ENCODE measurements at regions not wholly inside any gene's neighbourhood (a gene's known extent, or its start where the extent isn't known, plus 50 kb on each side); places are given as distances from the start of the nearest gene placed in this dataset.

DNA sequence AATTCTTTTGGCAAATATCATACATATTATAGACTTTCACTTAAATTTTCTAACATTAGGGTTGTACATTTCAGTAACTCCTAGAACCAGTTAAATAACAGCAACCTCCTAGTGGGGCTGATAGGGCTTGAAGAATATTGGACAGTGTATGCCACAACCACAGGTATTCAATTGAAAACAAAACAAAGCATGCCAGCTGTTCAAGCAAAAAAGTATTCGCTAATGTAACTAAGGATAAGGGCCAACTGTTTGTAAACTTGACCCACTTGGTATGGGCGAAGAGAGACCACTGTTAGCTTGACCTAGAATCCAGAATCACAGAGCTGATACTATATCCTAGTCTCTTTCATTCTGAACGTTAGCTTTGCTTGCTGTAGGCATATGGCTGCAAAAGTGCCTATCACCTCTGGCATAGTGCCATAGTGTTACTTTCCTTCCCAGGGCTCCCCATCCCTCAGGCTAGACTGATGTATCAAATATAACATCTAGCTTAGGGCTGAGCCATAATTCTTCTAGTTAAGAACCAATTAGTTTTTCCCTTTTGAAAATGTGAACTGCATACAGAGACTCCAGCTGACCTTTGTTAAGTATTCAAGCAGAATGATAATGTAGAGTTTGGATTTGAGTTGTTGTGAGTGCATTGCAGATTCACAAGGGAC is 458.8 kb upstream of the NRXN1 start:
- DNase-seq, result no peak
- H3F3A ChIP-seq (ENCODE audit: insufficient read depth, low read length), result no peaks in the 10 kb centered on the region
- no peak overlapping the region for H3K9ac ChIP-seq (ENCODE audit: low read length)
- H3K27ac ChIP-seq (ENCODE audit: low read length), result no peak overlapping the region
- no peaks in the 10 kb centered on the region for H3K36me3 ChIP-seq (replicated peaks; ENCODE audit: insufficient read depth, low read length)
- H3K4me2 ChIP-seq (ENCODE audit: low read depth, low read length), result no peak overlapping the region
- H3K9me2 ChIP-seq (replicated peaks; ENCODE audit: insufficient read depth, low read length), result no peaks in the 10 kb centered on the region
- H3K79me2 ChIP-seq (ENCODE audit: low read length), result no peaks in the 10 kb centered on the region
- no peaks in the 10 kb centered on the region for H3K4me1 ChIP-seq (ENCODE audit: low read length)
- TF ChIP-seq EZH2 (optimal IDR thresholded peaks at IDR 0.05; ENCODE audit: low read depth, low read length), result no peak
- no peak for TF ChIP-seq EZH2phosphoT487 (IDR thresholded peaks at IDR 0.05; ENCODE audit: low read length)
- TF ChIP-seq CTCF (IDR thresholded peaks at IDR 0.05; ENCODE audit: low read length), result no peak
- H3K4me3 ChIP-seq (ENCODE audit: low read length), result no peak overlapping the region
- no peak overlapping the region for H2AFZ ChIP-seq (ENCODE audit: low read length)
- no peaks in the 10 kb centered on the region for H3K9me3 ChIP-seq (replicated peaks; ENCODE audit: insufficient read depth, low read length)
- no peaks in the 10 kb centered on the region for H3K27me3 ChIP-seq (replicated peaks; ENCODE audit: insufficient read depth, low read length)
- no peaks in the 10 kb centered on the region for H4K20me1 ChIP-seq (ENCODE audit: insufficient read depth, low read length)

- Histone ChIP-seq H3K79me2 (ENCODE audit: low read length) (no peaks in the 10 kb centered on the region), H3F3A (ENCODE audit: insufficient read depth, low read length) (no peaks in the 10 kb centered on the region), H3K4me3 (ENCODE audit: low read length) (no peak overlapping the region), H3K4me2 (ENCODE audit: low read depth, low read length) (peak overlapping the region; percentile 31), H3K36me3 (replicated peaks; ENCODE audit: insufficient read depth, low read length) (no peaks in the 10 kb centered on the region), H3K9ac (ENCODE audit: low read length) (no peak overlapping the region), H3K27ac (ENCODE audit: low read length) (no peak overlapping the region), H3K9me2 (replicated peaks; ENCODE audit: insufficient read depth, low read length) (no peaks in the 10 kb centered on the region), H3K27me3 (replicated peaks; ENCODE audit: insufficient read depth, low read length) (no peaks in the 10 kb centered on the region), H3K4me1 (ENCODE audit: low read length) (peaks cover 8% of the 10 kb centered on the region; the same call in 1 of the 2 replicates), H3K9me3 (replicated peaks; ENCODE audit: insufficient read depth, low read length) (no peaks in the 10 kb centered on the region), H2AFZ (ENCODE audit: low read length) (0 out of 2 replicates have a peak overlapping the region, but pooled peaks have one; percentile 21), H4K20me1 (ENCODE audit: insufficient read depth, low read length) (no peaks in the 10 kb centered on the region)
- no peak for TF ChIP-seq EZH2 (optimal IDR thresholded peaks at IDR 0.05; ENCODE audit: low read depth, low read length)
- no peak for TF ChIP-seq CTCF (IDR thresholded peaks at IDR 0.05; ENCODE audit: low read length)
- TF ChIP-seq EZH2phosphoT487 (IDR thresholded peaks at IDR 0.05; ENCODE audit: low read length), result no peak
- DNase-seq, result peak; percentile 26
Observed at GRCh38 chr2:51484605-51485004, 452.7 kb upstream of the NRXN1 start.

GRCh38 chr2:51483720-51484119 is 451.8 kb upstream of the NRXN1 start:
- H3K9me2 ChIP-seq (replicated peaks; ENCODE audit: insufficient read depth, low read length), result no peaks in the 10 kb centered on the region
- no peak overlapping the region for H3K4me3 ChIP-seq (ENCODE audit: low read length)
- TF ChIP-seq CTCF (IDR thresholded peaks at IDR 0.05; ENCODE audit: low read length) (no peak), EZH2phosphoT487 (IDR thresholded peaks at IDR 0.05; ENCODE audit: low read length) (no peak), EZH2 (optimal IDR thresholded peaks at IDR 0.05; ENCODE audit: low read depth, low read length) (no peak)
- no peak overlapping the region for H3K9ac ChIP-seq (ENCODE audit: low read length)
- H3F3A ChIP-seq (ENCODE audit: insufficient read depth, low read length), result no peaks in the 10 kb centered on the region
- H3K9me3 ChIP-seq (replicated peaks; ENCODE audit: insufficient read depth, low read length), result no peaks in the 10 kb centered on the region
- no peaks in the 10 kb centered on the region for H3K36me3 ChIP-seq (replicated peaks; ENCODE audit: insufficient read depth, low read length)
- no peaks in the 10 kb centered on the region for H4K20me1 ChIP-seq (ENCODE audit: insufficient read depth, low read length)
- H3K79me2 ChIP-seq (ENCODE audit: low read length), result no peaks in the 10 kb centered on the region
- peaks cover 8% of the 10 kb centered on the region; the same call in 1 of the 2 replicates for H3K4me1 ChIP-seq (ENCODE audit: low read length)
- H3K27ac ChIP-seq (ENCODE audit: low read length), result no peak overlapping the region
- no peaks in the 10 kb centered on the region for H3K27me3 ChIP-seq (replicated peaks; ENCODE audit: insufficient read depth, low read length)
- no peak for DNase-seq
- H2AFZ ChIP-seq (ENCODE audit: low read length), result no peak overlapping the region
- H3K4me2 ChIP-seq (ENCODE audit: low read depth, low read length), result no peak overlapping the region
